ENCODE measurements at regions not wholly inside any gene's neighbourhood (a gene's known extent, or its start where the extent isn't known, plus 50 kb on each side); places are given as distances from the start of the nearest gene placed in this dataset.
A peak's percentile ranks its signal among the peaks of the same experiment; 100 is the strongest.

DNA sequence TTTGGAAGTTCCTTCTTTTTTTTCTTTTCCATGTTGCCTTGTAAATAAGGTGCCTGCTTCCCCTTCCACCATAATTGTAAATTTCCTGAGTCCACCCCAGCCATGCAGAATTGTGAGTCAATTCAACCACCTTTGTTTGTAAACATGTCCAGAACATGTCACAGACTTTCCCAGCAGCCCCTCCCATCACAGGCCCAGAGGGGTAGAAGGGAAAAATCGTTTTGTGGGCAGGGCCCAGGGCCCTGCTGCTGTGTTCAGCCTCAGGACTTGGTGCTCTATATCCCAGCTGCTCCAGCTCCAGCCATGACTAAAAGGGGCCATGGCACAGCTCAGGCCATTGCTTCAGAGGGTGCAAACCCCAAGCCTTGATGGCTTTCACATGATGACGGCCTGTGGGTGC, 384.6 kb upstream of the NCAM2 start:
- Histone ChIP-seq H3K36me3 (ENCODE audit: control insufficient read depth in 4 of 4, insufficient read depth in 4 of 4, low read length in 4 of 4) (no peaks in the 10 kb centered on the region), H3K9me3 (ENCODE audit: control insufficient read depth in 4 of 4, insufficient read depth in 3 of 4, low read length in 3 of 4) (no peaks in the 10 kb centered on the region), H3K4me1 (ENCODE audit: control insufficient read depth in 5 of 5, insufficient read depth in 5 of 5, low read length in 5 of 5) (no peaks in the 10 kb centered on the region), H3K27me3 (ENCODE audit: control insufficient read depth in 3 of 3, insufficient read depth in 3 of 3, low read length in 2 of 3) (no peaks in the 10 kb centered on the region), H3K27ac (ENCODE audit: low read depth in 1 of 2, low read length in 1 of 2) (no peak overlapping the region), H3K9ac (ENCODE audit: insufficient read depth in 1 of 2, low read length in 2 of 2) (no peak overlapping the region), H3K4me3 (no peak overlapping the region)
- TF ChIP-seq, protein P1, sequence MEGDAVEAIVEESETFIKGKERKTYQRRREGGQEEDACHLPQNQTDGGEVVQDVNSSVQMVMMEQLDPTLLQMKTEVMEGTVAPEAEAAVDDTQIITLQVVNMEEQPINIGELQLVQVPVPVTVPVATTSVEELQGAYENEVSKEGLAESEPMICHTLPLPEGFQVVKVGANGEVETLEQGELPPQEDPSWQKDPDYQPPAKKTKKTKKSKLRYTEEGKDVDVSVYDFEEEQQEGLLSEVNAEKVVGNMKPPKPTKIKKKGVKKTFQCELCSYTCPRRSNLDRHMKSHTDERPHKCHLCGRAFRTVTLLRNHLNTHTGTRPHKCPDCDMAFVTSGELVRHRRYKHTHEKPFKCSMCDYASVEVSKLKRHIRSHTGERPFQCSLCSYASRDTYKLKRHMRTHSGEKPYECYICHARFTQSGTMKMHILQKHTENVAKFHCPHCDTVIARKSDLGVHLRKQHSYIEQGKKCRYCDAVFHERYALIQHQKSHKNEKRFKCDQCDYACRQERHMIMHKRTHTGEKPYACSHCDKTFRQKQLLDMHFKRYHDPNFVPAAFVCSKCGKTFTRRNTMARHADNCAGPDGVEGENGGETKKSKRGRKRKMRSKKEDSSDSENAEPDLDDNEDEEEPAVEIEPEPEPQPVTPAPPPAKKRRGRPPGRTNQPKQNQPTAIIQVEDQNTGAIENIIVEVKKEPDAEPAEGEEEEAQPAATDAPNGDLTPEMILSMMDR (IDR thresholded peaks at IDR 0.05; ENCODE audit: control extremely low read depth, extremely low read depth): no peak
- 59 to 75% methylated on average over 2 of the region's 2 CpGs for WGBS, 2 donors
- ATAC-seq (ENCODE audit: insufficient read depth, low FRiP score) (no peak), DNase-seq (no peak)

DNA sequence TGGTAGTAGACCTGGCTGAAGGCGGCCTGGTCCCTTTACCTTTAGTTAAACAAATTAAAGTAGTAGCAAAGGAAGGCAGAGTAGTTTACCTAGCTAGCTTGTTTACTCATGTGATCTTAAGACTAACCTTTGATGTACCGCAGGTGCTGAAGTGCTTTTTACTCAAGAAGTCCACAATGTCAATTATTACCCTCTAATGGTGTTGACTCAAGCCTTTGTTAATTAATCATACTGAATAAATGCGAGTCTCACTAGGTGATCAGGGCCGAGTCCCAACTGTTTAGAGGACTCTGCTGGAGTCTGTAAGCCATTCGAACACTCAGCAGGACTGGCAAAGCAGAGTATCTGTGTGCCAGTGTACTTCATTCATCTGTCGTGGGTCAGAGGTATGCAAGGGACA, 381.1 kb upstream of the NCAM2 start:
- Histone ChIP-seq H3K36me3 (ENCODE audit: control insufficient read depth in 4 of 4, insufficient read depth in 4 of 4, low read length in 4 of 4) (no peaks in the 10 kb centered on the region), H3K9me3 (ENCODE audit: control insufficient read depth in 4 of 4, insufficient read depth in 3 of 4, low read length in 3 of 4) (no peaks in the 10 kb centered on the region), H3K4me3 (no peak overlapping the region), H3K27ac (ENCODE audit: low read depth in 1 of 2, low read length in 1 of 2) (no peak overlapping the region), H3K27me3 (ENCODE audit: control insufficient read depth in 3 of 3, insufficient read depth in 3 of 3, low read length in 2 of 3) (no peaks in the 10 kb centered on the region), H3K9ac (ENCODE audit: insufficient read depth in 1 of 2, low read length in 2 of 2) (no peak overlapping the region), H3K4me1 (ENCODE audit: control insufficient read depth in 5 of 5, insufficient read depth in 5 of 5, low read length in 5 of 5) (no peaks in the 10 kb centered on the region)
- peak in 2 of 3 donors; percentile 1 to 23 for DNase-seq
- TF ChIP-seq, protein P1 (IDR thresholded peaks at IDR 0.05; ENCODE audit: control extremely low read depth, extremely low read depth): no peak
- WGBS, 2 donors: 41 to 59% methylated on average over 6 of the region's 6 CpGs
- ATAC-seq (ENCODE audit: insufficient read depth, low FRiP score): no peak

DNA sequence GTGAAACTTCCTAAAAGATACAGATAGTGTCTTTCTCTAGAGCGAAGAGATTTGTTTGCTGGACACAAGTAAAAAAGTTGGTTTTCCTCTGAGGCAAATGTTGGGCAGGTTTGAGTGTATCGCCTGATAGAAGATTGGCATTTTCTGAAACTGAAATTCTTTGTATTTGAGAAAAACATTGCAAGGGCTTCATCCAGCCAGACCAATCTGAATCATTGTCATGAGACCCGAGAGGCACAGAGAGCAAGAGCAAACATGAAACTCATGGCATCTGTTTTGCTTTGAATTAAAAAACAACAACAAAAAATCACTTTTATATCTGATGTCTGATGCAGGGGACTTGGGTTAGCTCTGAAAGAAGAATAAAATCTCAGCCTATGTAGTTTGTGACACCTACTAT, 379.3 kb upstream of the NCAM2 start:
- Histone ChIP-seq H3K27me3 (ENCODE audit: control insufficient read depth in 3 of 3, insufficient read depth in 3 of 3, low read length in 2 of 3) (no peaks in the 10 kb centered on the region), H3K9ac (ENCODE audit: insufficient read depth in 1 of 2, low read length in 2 of 2) (no peak overlapping the region), H3K27ac (ENCODE audit: low read depth in 1 of 2, low read length in 1 of 2) (no peak overlapping the region), H3K36me3 (ENCODE audit: control insufficient read depth in 4 of 4, insufficient read depth in 4 of 4, low read length in 4 of 4) (no peaks in the 10 kb centered on the region), H3K4me3 (no peak overlapping the region), H3K9me3 (ENCODE audit: control insufficient read depth in 4 of 4, insufficient read depth in 3 of 4, low read length in 3 of 4) (peaks cover 0 to 2% (median 0%) of the 10 kb centered on the region in 4 donors), H3K4me1 (ENCODE audit: control insufficient read depth in 5 of 5, insufficient read depth in 5 of 5, low read length in 5 of 5) (no peaks in the 10 kb centered on the region)
- TF ChIP-seq, protein P1 (IDR thresholded peaks at IDR 0.05; ENCODE audit: control extremely low read depth, extremely low read depth): no peak
- no peak for ATAC-seq (ENCODE audit: insufficient read depth, low FRiP score)
- DNase-seq: no peak
- WGBS, 2 donors: 85 to 91% methylated on average over 3 of the region's 3 CpGs

DNA sequence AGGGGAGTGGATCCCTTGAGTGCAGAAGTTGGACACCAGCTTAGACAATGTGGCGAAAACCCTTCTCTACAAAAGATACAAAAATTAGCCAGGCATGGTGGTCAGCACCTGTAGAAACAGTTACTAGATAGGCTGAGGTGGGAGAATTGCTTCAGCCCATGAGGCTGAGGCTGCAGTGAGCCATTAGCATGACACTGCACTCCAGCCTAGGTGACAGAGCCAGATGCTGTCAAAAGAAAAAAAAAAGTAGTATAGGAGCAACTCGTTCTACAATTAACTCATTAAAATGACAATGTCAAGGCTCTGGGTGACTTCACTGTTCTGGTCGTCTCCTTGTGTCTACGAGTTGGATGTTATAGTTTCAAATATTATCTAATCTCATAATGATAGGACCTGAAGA, 370.6 kb upstream of the NCAM2 start:
- DNase-seq (no peak), ATAC-seq (ENCODE audit: insufficient read depth, low FRiP score) (no peak)
- Histone ChIP-seq H3K27ac (ENCODE audit: low read depth in 1 of 2, low read length in 1 of 2) (no peak overlapping the region), H3K9ac (ENCODE audit: insufficient read depth in 1 of 2, low read length in 2 of 2) (no peak overlapping the region), H3K36me3 (ENCODE audit: control insufficient read depth in 4 of 4, insufficient read depth in 4 of 4, low read length in 4 of 4) (no peaks in the 10 kb centered on the region), H3K27me3 (ENCODE audit: control insufficient read depth in 3 of 3, insufficient read depth in 3 of 3, low read length in 2 of 3) (no peaks in the 10 kb centered on the region), H3K9me3 (ENCODE audit: control insufficient read depth in 4 of 4, insufficient read depth in 3 of 4, low read length in 3 of 4) (peaks cover 0 to 4% (median 0%) of the 10 kb centered on the region in 4 donors), H3K4me1 (ENCODE audit: control insufficient read depth in 5 of 5, insufficient read depth in 5 of 5, low read length in 5 of 5) (no peaks in the 10 kb centered on the region), H3K4me3 (no peak overlapping the region)
- WGBS, 2 donors: 73 to 83% methylated on average over 4 of the region's 4 CpGs
- TF ChIP-seq, protein P1 (IDR thresholded peaks at IDR 0.05; ENCODE audit: control extremely low read depth, extremely low read depth): no peak

Measured in lung (tissue), 11 donors.